Retinal pigment epithelial cell (primary cell): ENCODE measurements at regions not wholly inside any gene's neighbourhood (a gene's known extent, or its start where the extent isn't known, plus 50 kb on each side); places are given as distances from the start of the nearest gene placed in this dataset.

Source experiments
- DNase-seq: peaks from one replicate; pipeline ENCODE4 v3.0.0-alpha.2; 2010; ENCODE audit warnings: low read depth
- H3K4me3 ChIP-seq: 2 replicates; pipeline ENCODE4 v1.5.1; 2011; ENCODE audit warnings: mild to moderate bottlenecking, low read length, control low read depth, moderate library complexity
- CTCF ChIP-seq: conservative IDR thresholded peaks from 2 replicates; pipeline ENCODE4 v1.5.1; 2011; ENCODE audit warnings: low read depth, low read length, control low read depth, inconsistent platforms

DNA sequence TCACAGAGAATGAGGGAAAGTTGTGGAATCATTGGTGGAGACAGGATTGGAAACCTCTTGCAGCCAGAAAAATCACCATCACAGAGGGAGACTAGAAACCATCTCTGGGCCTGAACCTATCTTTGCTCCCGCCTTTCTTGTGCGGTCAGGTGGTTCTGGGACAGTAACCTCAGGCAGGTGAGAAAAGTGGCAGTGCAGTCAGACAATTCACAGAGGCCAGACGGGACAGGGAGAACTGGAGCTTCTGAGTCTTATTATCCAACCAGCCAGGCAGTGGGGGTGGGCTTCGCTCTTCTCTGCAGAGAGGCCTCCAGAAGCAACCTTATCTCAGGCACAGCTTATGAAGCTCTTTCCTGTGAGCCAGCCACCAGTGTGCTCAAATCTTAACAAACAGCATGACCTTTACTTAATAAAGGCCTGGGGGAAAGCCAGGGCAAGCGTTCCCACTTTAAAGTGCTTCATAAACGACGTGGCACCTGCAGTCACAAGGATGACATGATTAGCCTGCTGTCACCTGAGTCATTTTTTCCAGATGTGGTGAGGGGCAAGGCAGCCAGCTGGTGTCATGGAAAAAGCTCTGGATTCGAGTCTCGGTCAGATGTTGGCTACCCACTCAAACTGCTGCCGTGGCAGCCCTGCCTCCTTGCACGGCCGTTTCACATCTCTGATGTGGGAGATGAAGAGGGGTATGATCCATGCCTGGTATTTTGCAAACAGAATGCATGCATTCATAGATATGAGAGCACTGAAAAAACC, 109.7 kb downstream of the B3GNT2 start:
- H3K4me3 ChIP-seq = no peak overlapping the region
- TF ChIP-seq CTCF = no peak
- DNase-seq = no peak

- no peak for TF ChIP-seq CTCF
- no peak for DNase-seq
- no peak overlapping the region for H3K4me3 ChIP-seq
Measured at GRCh38 chr2:62304429-62305417, 108.8 kb downstream of the B3GNT2 start.

GRCh38 chr2:62303788-62304187, 107.9 kb downstream of the B3GNT2 start:
- no peak overlapping the region for H3K4me3 ChIP-seq
- TF ChIP-seq CTCF = no peak
- DNase-seq = no peak

- TF ChIP-seq CTCF = no peak
- H3K4me3 ChIP-seq = no peak overlapping the region
- no peak for DNase-seq
Measured at GRCh38 chr2:62302631-62303435, 106.9 kb downstream of the B3GNT2 start.

GRCh38 chr2:62300925-62301324, 105.0 kb downstream of the B3GNT2 start:
- DNase-seq = no peak
- no peak for TF ChIP-seq CTCF
- H3K4me3 ChIP-seq = no peak overlapping the region

- no peak overlapping the region for H3K4me3 ChIP-seq
- DNase-seq = no peak
- TF ChIP-seq CTCF = peak; percentile 32
Measured at GRCh38 chr2:62297624-62298010, 101.7 kb downstream of the B3GNT2 start.
